Vagina (tissue), 2 donors: ENCODE measurements at regions not wholly inside any gene's neighbourhood (a gene's known extent, or its start where the extent isn't known, plus 50 kb on each side); places are given as distances from the start of the nearest gene placed in this dataset.
"Not testable (repeated sequence)": the region's sequence is repeated elsewhere in the genome, so short reads cannot be mapped to it uniquely, and the experiment has no call there.

Source experiments
- DNase-seq, 2 donors: peaks; one replicate each; pipeline ENCODE4 v3.0.0-alpha.2; 2017; ENCODE audit errors: extremely low spot score in 2 of 2
- H3K27ac ChIP-seq: fragments of 200-600 bp; sonication (generic); one replicate; pipeline ENCODE4 v1.5.1; 2019
- H3K27me3 ChIP-seq: fragments of 200-600 bp; sonication (generic); one replicate; pipeline ENCODE4 v1.5.1; 2019
- H3K36me3 ChIP-seq, 2 donors: fragments of 200-600 bp; sonication (generic); one replicate each; pipeline ENCODE4 v1.5.1; 2017 to 2019
- H3K4me1 ChIP-seq: fragments of 200-600 bp; sonication (generic); one replicate; pipeline ENCODE4 v1.5.1; 2019
- H3K4me3 ChIP-seq, 2 donors: fragments of 200-600 bp; sonication (generic); 1 replicate in 1 of 2; 2 replicates in 1 of 2; pipeline ENCODE4 v1.5.1; 2016 to 2019
- H3K9me3 ChIP-seq: fragments of 200-600 bp; sonication (generic); one replicate; pipeline ENCODE4 v1.5.1; 2019
- CTCF ChIP-seq, 3 experiments: fragments of 450-650 bp in 2 of 3; fragments of 200-600 bp in 1 of 3; sonication (generic) in 1 of 3; IDR thresholded peaks; one replicate each; pipeline ENCODE4 v1.5.1; 2017 to 2019; ENCODE audit warnings: antibody characterized with exemption in 3 of 3, mild to moderate bottlenecking in 2 of 3, moderate library complexity in 2 of 3
- POLR2A ChIP-seq, 2 donors: fragments of 450-650 bp; IDR thresholded peaks; one replicate each; pipeline ENCODE4 v1.6.1; 2017; ENCODE audit warnings: antibody characterized with exemption in 2 of 2, mild to moderate bottlenecking in 2 of 2, moderate library complexity in 2 of 2
- POLR2AphosphoS5 ChIP-seq, 2 donors: sonication (generic); formaldehyde crosslinking; IDR thresholded peaks; one replicate each; pipeline ENCODE4 v1.9.0; 2017; ENCODE audit warnings: antibody characterized with exemption in 2 of 2, mild to moderate bottlenecking in 2 of 2, low read depth in 1 of 2; ENCODE audit not compliant: insufficient read depth in 1 of 2
- intact Hi-C: fragments of 100-400 bp; cut with DNase I; formaldehyde crosslinking; loops from one replicate; pipeline ENCODE4 v1.15.1; 2023

GRCh38 chr16:47829850-47830600 lies 325.8 kb downstream of the ABCC12 start:
- Histone ChIP-seq H3K27ac (no peak overlapping the region), H3K4me1 (no peaks in the 10 kb centered on the region), H3K4me3 (no peak overlapping the region), H3K27me3 (no peaks in the 10 kb centered on the region), H3K9me3 (peaks cover 2% of the 10 kb centered on the region), H3K36me3 (no peaks in the 10 kb centered on the region)
- DNase-seq = no peak
- TF ChIP-seq CTCF (IDR thresholded peaks at IDR 0.05) (no peak), POLR2AphosphoS5 (IDR thresholded peaks at IDR 0.05; ENCODE audit: insufficient read depth in 1 of 2, low read depth in 1 of 2) (no peak), POLR2A (IDR thresholded peaks at IDR 0.05) (no peak)
- intact Hi-C loops = no loop called here

GRCh38 chr16:47826070-47826469 lies 329.7 kb downstream of the ABCC12 start:
- TF ChIP-seq POLR2AphosphoS5 (IDR thresholded peaks at IDR 0.05; ENCODE audit: insufficient read depth in 1 of 2, low read depth in 1 of 2) (no peak), POLR2A (IDR thresholded peaks at IDR 0.05) (no peak), CTCF (IDR thresholded peaks at IDR 0.05) (no peak)
- intact Hi-C loops = no loop called here
- no peaks in the 10 kb centered on the region for H3K36me3 ChIP-seq
- DNase-seq = no peak
- no peaks in the 10 kb centered on the region for H3K27me3 ChIP-seq
- no peak overlapping the region for H3K4me3 ChIP-seq
- no peaks in the 10 kb centered on the region for H3K9me3 ChIP-seq
- H3K27ac ChIP-seq = no peak overlapping the region
- H3K4me1 ChIP-seq = no peaks in the 10 kb centered on the region

- no peaks in the 10 kb centered on the region for H3K4me1 ChIP-seq
- no peaks in the 10 kb centered on the region for H3K27me3 ChIP-seq
- no peak for DNase-seq
- intact Hi-C loops = no loop called here
- no peaks in the 10 kb centered on the region for H3K36me3 ChIP-seq
- no peak overlapping the region for H3K4me3 ChIP-seq
- no peaks in the 10 kb centered on the region for H3K9me3 ChIP-seq
- no peak overlapping the region for H3K27ac ChIP-seq
- no peak for TF ChIP-seq POLR2AphosphoS5 (IDR thresholded peaks at IDR 0.05; ENCODE audit: insufficient read depth in 1 of 2, low read depth in 1 of 2)
Measured at GRCh38 chr16:47817048-47817447, 338.7 kb downstream of the ABCC12 start.

- no peak overlapping the region for H3K27ac ChIP-seq
- H3K27me3 ChIP-seq = no peaks in the 10 kb centered on the region
- no peaks in the 10 kb centered on the region for H3K9me3 ChIP-seq
- TF ChIP-seq POLR2AphosphoS5 (IDR thresholded peaks at IDR 0.05; ENCODE audit: insufficient read depth in 1 of 2, low read depth in 1 of 2) (no peak), CTCF (IDR thresholded peaks at IDR 0.05) (no peak), POLR2A (IDR thresholded peaks at IDR 0.05) (no peak)
- no peak overlapping the region for H3K4me3 ChIP-seq
- no peaks in the 10 kb centered on the region for H3K4me1 ChIP-seq
- no peaks in the 10 kb centered on the region for H3K36me3 ChIP-seq
- intact Hi-C loops = no loop called here
- no peak for DNase-seq
Measured at GRCh38 chr16:47816511-47816910, 339.3 kb downstream of the ABCC12 start.

GRCh38 chr16:47815655-47816054 lies 340.1 kb downstream of the ABCC12 start:
- Histone ChIP-seq H3K9me3 (no peaks in the 10 kb centered on the region), H3K4me3 (no peak overlapping the region), H3K27ac (no peak overlapping the region), H3K27me3 (no peaks in the 10 kb centered on the region), H3K4me1 (no peaks in the 10 kb centered on the region), H3K36me3 (no peaks in the 10 kb centered on the region)
- TF ChIP-seq CTCF (IDR thresholded peaks at IDR 0.05) (no peak), POLR2AphosphoS5 (IDR thresholded peaks at IDR 0.05; ENCODE audit: insufficient read depth in 1 of 2, low read depth in 1 of 2) (no peak), POLR2A (IDR thresholded peaks at IDR 0.05) (no peak)
- no peak for DNase-seq
- intact Hi-C loops = no loop called here

- intact Hi-C loops, H3K9me3 ChIP-seq: not testable (repeated sequence)
Measured at GRCh38 chr16:47811758-47812157, 344.0 kb downstream of the ABCC12 start.

More at GRCh38 chr16:47811758-47812157, 344.0 kb downstream of the ABCC12 start:
- not testable (repeated sequence) for H3K27me3 ChIP-seq, H3K27ac ChIP-seq, DNase-seq, H3K36me3 ChIP-seq, H3K4me1 ChIP-seq, H3K4me3 ChIP-seq
